Retinal pigment epithelial cell (primary cell): ENCODE measurements at regions not wholly inside any gene's neighbourhood (a gene's known extent, or its start where the extent isn't known, plus 50 kb on each side); places are given as distances from the start of the nearest gene placed in this dataset.

Experiments used
- DNase-seq: peaks from one replicate; pipeline ENCODE4 v3.0.0-alpha.2; 2010; ENCODE audit warnings: low read depth
- H3K4me3 ChIP-seq: 2 replicates; pipeline ENCODE4 v1.5.1; 2011; ENCODE audit warnings: mild to moderate bottlenecking, low read length, control low read depth, moderate library complexity
- CTCF ChIP-seq: conservative IDR thresholded peaks from 2 replicates; pipeline ENCODE4 v1.5.1; 2011; ENCODE audit warnings: low read depth, low read length, control low read depth, inconsistent platforms

GRCh38 chr1:219419065-219419464 lies 193.8 kb downstream of the ZC3H11B start:
- no peak overlapping the region for H3K4me3 ChIP-seq
- no peak for TF ChIP-seq CTCF

GRCh38 chr1:219417610-219418009 lies 195.3 kb downstream of the ZC3H11B start:
- no peak for DNase-seq
- H3K4me3 ChIP-seq = no peak overlapping the region
- TF ChIP-seq CTCF = no peak

More at GRCh38 chr1:219419065-219419464, 193.8 kb downstream of the ZC3H11B start:
- no peak for DNase-seq

- no peak for DNase-seq
- TF ChIP-seq CTCF = peak; percentile 86
- H3K4me3 ChIP-seq = no peak overlapping the region
Measured at GRCh38 chr1:219416598-219417238, 196.2 kb downstream of the ZC3H11B start.

- TF ChIP-seq CTCF = no peak
- no peak for DNase-seq
- no peak overlapping the region for H3K4me3 ChIP-seq
Measured at GRCh38 chr1:219415915-219416314, 197.0 kb downstream of the ZC3H11B start.

- no peak for DNase-seq
- no peak for TF ChIP-seq CTCF
- H3K4me3 ChIP-seq = no peak overlapping the region
Measured at GRCh38 chr1:219415433-219415832, 197.5 kb downstream of the ZC3H11B start.

- no peak overlapping the region for H3K4me3 ChIP-seq
- TF ChIP-seq CTCF = no peak
- DNase-seq = no peak
Measured at GRCh38 chr1:219414250-219414649, 198.7 kb downstream of the ZC3H11B start.

GRCh38 chr1:219413536-219413935 lies 199.4 kb downstream of the ZC3H11B start:
- H3K4me3 ChIP-seq = no peak overlapping the region
- no peak for DNase-seq
- no peak for TF ChIP-seq CTCF
